ENCODE measurements at regions not wholly inside any gene's neighbourhood (a gene's known extent, or its start where the extent isn't known, plus 50 kb on each side); places are given as distances from the start of the nearest gene placed in this dataset.
A peak's percentile ranks its signal among the peaks of the same experiment; 100 is the strongest.
"Not testable (repeated sequence)": the region's sequence is repeated elsewhere in the genome, so short reads cannot be mapped to it uniquely, and the experiment has no call there.

DNA sequence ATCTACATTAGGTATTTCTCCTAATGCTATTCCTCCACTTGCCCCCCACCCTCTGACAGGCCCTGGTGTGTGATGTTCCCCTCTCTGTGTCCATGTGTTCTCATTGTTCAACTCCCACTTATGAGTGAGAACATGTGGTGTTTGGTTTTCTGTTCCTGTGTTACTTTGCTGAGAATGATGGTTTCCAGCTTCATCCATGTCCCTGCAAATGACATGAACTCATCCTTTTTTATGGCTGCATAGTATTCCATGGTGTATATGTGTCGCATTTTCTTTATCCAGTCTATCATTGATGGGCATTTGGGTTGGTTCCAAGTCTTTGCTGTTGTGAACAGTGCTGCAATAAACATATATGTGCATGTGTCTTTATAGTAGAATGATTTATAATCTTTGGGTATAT is 50.6 kb upstream of the GRHL3 start:
- DNase-seq = not testable (repeated sequence)

DNA sequence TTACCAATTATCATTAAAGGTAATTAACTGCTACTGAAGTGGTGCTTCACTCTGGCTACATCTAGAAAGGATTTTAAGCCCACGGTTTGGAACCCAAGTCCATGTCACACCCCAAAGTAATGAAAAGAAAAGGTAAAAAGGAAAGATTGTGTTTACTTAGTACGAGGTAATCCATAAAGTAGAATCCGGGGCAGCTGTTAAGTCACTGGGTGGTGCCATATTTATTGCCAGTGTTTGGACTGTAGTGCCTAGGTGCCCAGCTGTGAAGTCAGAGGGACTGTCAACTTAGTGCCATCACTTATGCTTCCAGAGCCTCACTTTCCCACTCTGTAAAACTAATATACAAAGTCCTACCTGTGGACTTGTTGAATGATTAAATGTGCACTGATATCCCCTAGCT is 52.2 kb upstream of the GRHL3 start:
- no peak for DNase-seq

DNA sequence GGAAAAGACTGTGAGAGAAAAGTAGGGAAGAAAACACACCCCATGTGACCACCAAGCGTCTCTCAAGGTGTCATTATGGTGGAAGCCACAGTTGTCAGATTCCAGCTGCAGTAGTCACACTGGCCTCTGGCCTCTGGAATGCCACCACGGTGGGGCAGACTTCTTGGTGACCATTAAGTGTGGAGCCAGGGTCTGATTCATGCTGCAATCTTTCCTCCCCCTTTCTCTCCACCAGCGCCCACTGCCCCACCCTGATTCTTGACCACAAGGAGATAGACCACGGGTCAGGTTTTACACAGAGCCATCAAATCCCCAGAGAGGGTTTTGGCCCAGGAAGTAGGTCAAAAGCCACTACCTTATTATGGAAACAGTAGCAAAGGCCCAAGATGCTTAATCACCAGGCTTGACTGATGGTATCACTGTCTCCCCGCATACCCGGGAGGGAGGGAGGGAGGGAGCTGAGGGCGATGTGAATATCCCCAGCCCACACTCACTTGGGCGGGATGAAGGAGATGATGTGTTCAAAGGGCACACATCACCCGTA is 52.7 kb upstream of the GRHL3 start:
- no peak for DNase-seq

- DNase-seq = no peak
Observed at GRCh38 chr1:24263746-24264145, 55.4 kb upstream of the GRHL3 start.

DNA sequence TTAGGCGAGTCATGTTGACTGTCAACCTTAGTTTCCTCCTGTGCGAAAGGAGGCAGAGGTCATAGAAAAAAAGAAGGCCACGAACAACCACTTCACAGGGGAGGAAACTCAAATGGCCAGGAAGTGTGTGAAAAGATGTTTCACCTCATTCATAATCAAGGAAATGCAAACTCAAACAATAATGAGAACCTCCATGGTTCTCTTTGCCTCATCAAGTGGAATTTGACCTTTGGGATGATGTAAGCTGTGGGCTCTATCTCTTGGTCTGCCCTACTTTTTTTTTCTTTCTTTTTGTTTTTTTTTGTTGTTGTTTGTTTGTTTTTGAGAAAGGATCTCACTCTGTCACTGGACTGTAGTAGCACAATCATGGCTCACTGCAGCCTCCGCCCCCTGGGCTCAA is 55.9 kb upstream of the GRHL3 start:
- no peak for DNase-seq

GRCh38 chr1:24261977-24262376 is 57.2 kb upstream of the GRHL3 start:
- DNase-seq = no peak

DNA sequence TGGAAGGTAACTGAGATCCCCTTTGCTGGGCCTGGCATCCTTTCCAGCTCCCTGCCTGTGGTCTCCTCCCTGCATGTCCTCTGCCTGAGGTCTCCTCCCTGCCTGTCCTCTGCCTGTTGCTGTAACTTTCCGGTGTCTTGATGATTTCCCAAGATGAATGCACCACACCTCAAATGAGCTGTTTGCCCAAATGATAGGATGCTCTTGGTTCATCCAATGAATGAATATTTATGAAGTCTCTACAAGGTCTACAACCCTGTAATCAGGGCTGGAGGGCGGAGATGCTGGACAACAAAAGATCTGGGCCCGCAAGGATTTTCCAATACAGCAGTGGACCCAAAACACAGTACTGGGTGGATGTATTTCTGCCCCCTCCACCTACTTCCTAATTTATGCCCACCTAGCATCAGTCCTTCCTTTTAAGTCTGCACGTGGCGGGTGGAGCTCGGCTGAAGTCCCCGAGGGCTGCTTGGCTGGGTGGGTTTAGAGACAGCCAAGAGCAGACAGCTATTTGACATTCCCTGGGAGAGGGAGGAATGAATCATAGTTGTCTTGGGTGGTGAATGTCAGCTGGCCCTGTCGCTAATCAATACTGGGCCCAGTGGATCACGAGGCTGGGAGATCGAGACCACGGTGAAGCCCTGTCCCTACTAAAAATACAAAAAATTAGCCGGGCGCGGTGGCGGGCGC is 60.3 kb upstream of the GRHL3 start:
- no peak for DNase-seq

GRCh38 chr1:24257373-24257772 is 61.8 kb upstream of the GRHL3 start:
- no peak for DNase-seq

GRCh38 chr1:24256687-24257086 is 62.5 kb upstream of the GRHL3 start:
- DNase-seq = no peak

DNA sequence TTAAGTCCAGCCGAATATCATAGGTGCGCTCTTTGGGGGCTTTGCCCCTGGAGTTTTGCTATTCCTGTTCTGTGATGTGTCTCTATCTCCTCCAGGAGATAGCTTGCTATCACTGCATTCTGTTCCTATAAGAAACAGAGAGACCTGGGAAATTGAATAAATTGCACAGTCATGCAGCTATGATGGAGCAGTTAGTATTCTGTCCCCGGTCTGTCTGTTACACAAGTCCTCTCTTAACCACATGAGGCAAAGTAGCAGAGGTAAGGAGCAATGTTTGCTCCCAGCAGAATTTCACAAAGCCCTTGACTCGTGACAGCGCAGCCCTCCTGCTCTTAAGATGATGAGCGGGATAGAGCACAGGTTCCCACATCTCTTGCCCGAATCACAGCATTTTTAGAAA is 63.9 kb upstream of the GRHL3 start:
- no peak for DNase-seq

DNA sequence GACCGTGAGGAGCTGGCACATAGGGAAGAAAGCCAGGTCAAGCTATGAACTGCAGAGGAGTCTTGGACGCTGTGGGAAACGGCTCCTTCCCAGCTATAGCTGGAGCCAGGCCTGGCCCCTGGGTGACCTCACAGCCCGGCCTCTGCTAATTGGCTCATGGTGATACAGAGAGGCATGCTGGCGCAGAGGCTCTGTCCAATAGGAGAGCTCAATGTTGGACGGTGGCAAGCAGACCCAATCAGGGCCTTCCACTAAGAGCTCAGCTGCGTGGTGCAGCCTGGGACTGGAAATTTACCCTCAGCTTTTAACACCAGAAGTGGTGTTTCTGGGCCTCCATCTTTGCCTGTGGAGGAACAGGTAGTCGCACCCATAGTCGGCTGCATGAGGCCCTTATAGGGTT is 64.4 kb upstream of the GRHL3 start:
- DNase-seq = no peak

DNA sequence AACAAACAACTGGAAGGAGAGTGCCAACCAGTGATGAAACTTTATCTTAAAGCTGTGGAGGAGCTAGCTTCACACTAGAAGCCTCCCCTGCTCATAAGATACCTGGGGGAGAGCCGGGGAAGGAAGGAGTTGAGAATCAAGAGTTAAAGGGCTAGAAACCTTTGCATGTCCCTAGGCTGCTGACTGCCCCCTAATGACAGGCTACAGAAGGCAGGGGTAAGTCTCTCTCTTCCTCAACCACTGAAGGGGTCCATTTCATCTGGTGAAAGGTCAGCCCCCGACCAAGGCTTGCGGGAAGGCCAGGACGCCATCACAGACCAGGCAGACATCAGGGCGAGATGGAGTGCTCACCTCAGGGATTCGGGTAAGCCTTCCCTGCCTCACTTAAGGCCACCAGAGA is 65.6 kb upstream of the GRHL3 start:
- DNase-seq = no peak

- no peak for DNase-seq
Observed at GRCh38 chr1:24252185-24252780, 65.2 kb upstream of the IFNLR1 start.

DNA sequence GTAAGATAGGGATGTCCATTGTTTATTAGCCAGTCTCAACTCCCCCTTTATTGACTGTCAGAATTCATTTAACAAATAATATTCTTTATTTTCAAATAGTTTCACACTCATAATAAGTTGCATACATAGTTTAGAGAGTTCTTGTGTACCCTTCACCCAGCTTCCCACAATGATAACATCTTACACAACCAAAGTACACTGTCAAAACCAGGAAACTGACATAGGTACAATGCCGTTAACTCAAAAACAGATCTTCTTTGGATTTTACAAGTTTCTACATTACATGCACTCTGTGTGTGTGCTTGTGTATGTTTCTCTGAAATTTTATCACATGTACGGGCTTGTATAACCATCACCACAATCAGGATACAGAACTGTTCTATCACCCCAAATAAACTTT is 64.4 kb upstream of the IFNLR1 start:
- DNase-seq = no peak

DNA sequence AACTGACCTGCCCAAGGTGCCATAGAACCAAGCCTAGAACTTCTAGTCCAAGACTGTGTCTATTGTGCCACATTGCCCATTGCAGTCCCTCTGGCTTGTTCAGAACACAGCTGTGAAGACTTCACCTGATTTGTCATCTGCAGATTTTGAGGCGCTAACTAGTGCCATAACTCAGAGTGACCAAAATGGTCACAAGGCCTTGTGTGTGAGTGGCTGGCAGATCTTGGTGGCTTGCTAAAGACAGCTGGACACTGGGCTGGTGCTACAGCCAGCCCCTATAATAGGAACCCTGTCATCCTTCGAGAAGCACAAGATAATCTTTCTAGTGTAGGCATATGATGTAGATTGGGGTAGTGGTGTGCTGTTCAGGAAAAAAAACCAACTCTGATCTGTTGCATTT is 63.7 kb upstream of the IFNLR1 start:
- DNase-seq = no peak

- DNase-seq = no peak
Observed at GRCh38 chr1:24250224-24250623, 63.1 kb upstream of the IFNLR1 start.

GRCh38 chr1:24248859-24249258 is 61.8 kb upstream of the IFNLR1 start:
- no peak for DNase-seq

- not testable (repeated sequence) for DNase-seq
Observed at GRCh38 chr1:24247337-24247736, 60.2 kb upstream of the IFNLR1 start.

DNA sequence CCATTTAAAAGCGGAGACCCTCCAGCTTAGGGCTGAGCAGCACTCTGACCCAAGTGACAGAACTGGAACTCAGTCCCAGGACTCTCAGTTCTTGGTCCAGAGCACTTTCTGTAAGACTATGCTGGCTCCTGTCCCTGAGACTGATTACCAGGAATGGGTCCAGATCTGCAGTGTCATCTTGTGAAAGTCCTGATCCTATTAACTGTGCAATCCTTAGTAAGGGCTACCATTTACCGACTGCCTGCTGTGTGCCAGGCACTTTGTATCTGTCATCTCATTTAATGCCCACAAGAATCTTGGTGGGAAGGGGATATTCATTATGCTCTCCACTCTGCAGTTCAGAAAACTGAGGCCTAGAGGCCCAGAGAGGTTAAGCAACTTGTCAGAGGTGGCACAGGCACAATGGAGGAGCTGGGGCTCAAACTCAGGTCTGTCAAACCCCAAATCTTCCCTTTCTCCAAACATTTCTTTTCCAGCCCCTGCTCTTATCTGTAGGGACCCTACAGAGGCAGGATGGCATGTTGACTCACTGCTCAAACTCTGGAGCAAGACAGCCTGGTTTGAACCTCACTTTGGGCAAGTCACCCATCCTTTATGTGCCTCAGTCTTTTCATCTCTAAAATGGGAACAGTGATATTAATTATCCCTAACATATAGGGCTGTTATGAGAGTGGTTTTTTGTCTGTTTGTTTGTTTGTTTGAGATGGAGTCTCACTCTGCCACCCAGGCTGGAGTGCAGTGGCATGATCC is 57.6 kb upstream of the IFNLR1 start:
- no peak for DNase-seq

- DNase-seq = no peak
Observed at GRCh38 chr1:24237750-24238395, 50.8 kb upstream of the IFNLR1 start.

GRCh38 chr1:24236789-24237371 is 49.8 kb upstream of the IFNLR1 start:
- DNase-seq = peak; percentile 3
